Mesenchymal stem cell (in vitro differentiated cells and primary cell): ENCODE measurements at regions not wholly inside any gene's neighbourhood (a gene's known extent, or its start where the extent isn't known, plus 50 kb on each side); places are given as distances from the start of the nearest gene placed in this dataset.

ENCODE experiments used
- DNase-seq: peaks from one replicate; pipeline ENCODE4 v3.0.0-alpha.2; 2013
- H2AFZ ChIP-seq: one replicate; pipeline ENCODE4 v1.6.1; 2013; ENCODE audit warnings: low read depth, mild to moderate bottlenecking, control low read depth, inconsistent platforms, low read length, moderate library complexity
- H2AK5ac ChIP-seq: 2 replicates; pipeline ENCODE4 v1.6.1; 2013; ENCODE audit warnings: low read length, moderate library complexity, mild to moderate bottlenecking, inconsistent platforms; ENCODE audit not compliant: severe bottlenecking
- H2BK120ac ChIP-seq: one replicate; pipeline ENCODE4 v1.6.1; 2013; ENCODE audit warnings: low read depth, mild to moderate bottlenecking, inconsistent platforms, low read length, moderate library complexity
- H2BK12ac ChIP-seq, 2 experiments: one replicate each; pipeline ENCODE4 v1.6.1; 2013; ENCODE audit warnings: inconsistent platforms in 2 of 2, low read length in 2 of 2, mild to moderate bottlenecking in 2 of 2, moderate library complexity in 2 of 2, control low read depth in 1 of 2
- H2BK15ac ChIP-seq: one replicate; pipeline ENCODE4 v1.6.1; 2013; ENCODE audit warnings: mild to moderate bottlenecking, low read depth, inconsistent platforms; ENCODE audit not compliant: poor library complexity, severe bottlenecking
- H2BK5ac ChIP-seq: 2 replicates; pipeline ENCODE4 v1.6.1; 2013; ENCODE audit warnings: low read depth, mild to moderate bottlenecking, low read length, control low read depth, inconsistent platforms; ENCODE audit not compliant: poor library complexity, severe bottlenecking
- H3K14ac ChIP-seq, 2 experiments: one replicate each; pipeline ENCODE4 v1.6.1; 2013; ENCODE audit warnings: inconsistent platforms in 2 of 2, low read length in 2 of 2, control low read depth in 1 of 2, mild to moderate bottlenecking in 1 of 2, moderate library complexity in 1 of 2
- H3K18ac ChIP-seq, 2 experiments: one replicate each; pipeline ENCODE4 v1.6.1; 2013; ENCODE audit warnings: inconsistent platforms in 2 of 2, low read length in 2 of 2, control low read depth in 1 of 2, low read depth in 1 of 2, mild to moderate bottlenecking in 1 of 2
- H3K23ac ChIP-seq, 2 experiments: one replicate each; pipeline ENCODE4 v1.6.1; 2013; ENCODE audit warnings: inconsistent platforms in 2 of 2, low read length in 2 of 2, mild to moderate bottlenecking in 2 of 2, moderate library complexity in 2 of 2, control low read depth in 1 of 2
- H3K27ac ChIP-seq: 2 replicates; pipeline ENCODE4 v1.5.1; 2013; ENCODE audit warnings: mild to moderate bottlenecking, moderate library complexity, low read length, control low read depth, inconsistent platforms; ENCODE audit not compliant: poor library complexity, severe bottlenecking
- H3K27me3 ChIP-seq, 2 experiments: 2 replicates each; pipeline versions ENCODE4 v1.6.1 to v1.7.0; 2013; ENCODE audit warnings: low read length in 2 of 2, mild to moderate bottlenecking in 2 of 2, moderate library complexity in 2 of 2, control low read depth in 1 of 2, inconsistent platforms in 1 of 2; ENCODE audit not compliant: control insufficient read depth in 1 of 2, insufficient read depth in 1 of 2
- H3K36me3 ChIP-seq, 2 experiments: 2 replicates each; pipeline versions ENCODE4 v1.6.1 to v1.7.0; 2013; ENCODE audit warnings: low read length in 2 of 2, control low read depth in 1 of 2, inconsistent platforms in 1 of 2, low read depth in 1 of 2, mild to moderate bottlenecking in 1 of 2; ENCODE audit not compliant: insufficient read depth in 2 of 2, control insufficient read depth in 1 of 2
- H3K4ac ChIP-seq, 2 experiments: one replicate each; pipeline ENCODE4 v1.6.1; 2013; ENCODE audit warnings: inconsistent platforms in 2 of 2, low read length in 2 of 2, mild to moderate bottlenecking in 2 of 2, moderate library complexity in 2 of 2, control low read depth in 1 of 2, low read depth in 1 of 2
- H3K4me1 ChIP-seq: 2 replicates; pipeline ENCODE4 v1.6.1; 2013; ENCODE audit warnings: low read depth, low read length, control low read depth; ENCODE audit not compliant: control insufficient read depth, insufficient read depth
- H3K4me2 ChIP-seq: 2 replicates; pipeline ENCODE4 v1.6.1; 2013; ENCODE audit warnings: low read length, mild to moderate bottlenecking, inconsistent platforms; ENCODE audit not compliant: poor library complexity, severe bottlenecking
- H3K4me3 ChIP-seq, 2 experiments: 2 replicates each; pipeline versions ENCODE4 v1.5.1 to v1.7.0; 2013; ENCODE audit warnings: low read length in 2 of 2, mild to moderate bottlenecking in 2 of 2, control low read depth in 1 of 2, low read depth in 1 of 2; ENCODE audit not compliant: insufficient read depth in 1 of 2
- H3K79me1 ChIP-seq: replicated peaks from 2 replicates; pipeline ENCODE4 v1.6.1; 2013; ENCODE audit warnings: mild to moderate bottlenecking, control low read depth, low read length, inconsistent platforms; ENCODE audit not compliant: poor library complexity, severe bottlenecking
- H3K9ac ChIP-seq: 2 replicates; pipeline ENCODE4 v1.7.0; 2013; ENCODE audit warnings: mild to moderate bottlenecking, low read length, moderate library complexity
- H3K9me3 ChIP-seq: 2 replicates; pipeline ENCODE4 v1.7.0; 2013; ENCODE audit warnings: mild to moderate bottlenecking, low read length; ENCODE audit not compliant: control insufficient read depth
- H4K8ac ChIP-seq: one replicate; pipeline ENCODE4 v1.6.1; 2013; ENCODE audit warnings: inconsistent platforms, mild to moderate bottlenecking, low read length, moderate library complexity
- H4K91ac ChIP-seq: one replicate; pipeline ENCODE4 v1.6.1; 2013; ENCODE audit warnings: mild to moderate bottlenecking, low read length, inconsistent platforms
- WGBS: methylation state at CpG from one replicate; pipeline ENCODE4 v1.1.7; 2013; ENCODE audit warnings: mixed read lengths; 5-methylcytosine and 5-hydroxymethylcytosine counted together

DNA sequence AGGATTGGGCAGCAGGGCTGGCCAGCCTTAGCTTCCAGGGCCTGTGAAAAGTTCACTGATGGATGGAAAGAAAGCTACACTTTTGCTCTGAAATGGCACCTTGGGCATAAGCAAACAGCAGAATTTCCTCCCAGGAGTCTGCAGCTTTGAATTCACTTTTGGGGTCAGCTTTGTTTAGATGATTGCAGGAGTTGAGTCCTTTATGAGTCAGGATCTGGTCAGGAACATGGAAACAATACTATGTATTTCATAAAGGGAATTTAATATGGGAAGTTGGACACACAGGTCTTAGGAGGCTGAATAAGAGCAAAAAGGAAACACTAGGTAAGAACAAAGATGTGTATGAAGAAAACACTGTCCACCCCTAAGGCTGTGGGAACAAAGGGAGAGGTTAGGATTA, 345.3 kb downstream of the TSN start:
- no peak overlapping the region for H3K18ac ChIP-seq
- no peaks in the 10 kb centered on the region for H3K36me3 ChIP-seq
- H3K79me1 ChIP-seq: no peaks in the 10 kb centered on the region
- H3K4me1 ChIP-seq: no peaks in the 10 kb centered on the region
- no peak overlapping the region for H2BK15ac ChIP-seq
- no peak overlapping the region for H2BK120ac ChIP-seq
- H3K14ac ChIP-seq: no peak overlapping the region
- H3K9ac ChIP-seq: no peak overlapping the region
- H3K4me3 ChIP-seq: no peak overlapping the region
- no peak overlapping the region for H3K4ac ChIP-seq
- no peak overlapping the region for H2BK12ac ChIP-seq
- no peak overlapping the region for H2AFZ ChIP-seq
- no peak for DNase-seq
- no peaks in the 10 kb centered on the region for H3K27me3 ChIP-seq
- no peak overlapping the region for H4K91ac ChIP-seq
- H3K23ac ChIP-seq: no peak overlapping the region
- no peaks in the 10 kb centered on the region for H3K9me3 ChIP-seq
- no peak overlapping the region for H4K8ac ChIP-seq
- H3K27ac ChIP-seq: no peak overlapping the region
- no peak overlapping the region for H3K4me2 ChIP-seq
- no peak overlapping the region for H2AK5ac ChIP-seq
- H2BK5ac ChIP-seq: no peak overlapping the region

DNA sequence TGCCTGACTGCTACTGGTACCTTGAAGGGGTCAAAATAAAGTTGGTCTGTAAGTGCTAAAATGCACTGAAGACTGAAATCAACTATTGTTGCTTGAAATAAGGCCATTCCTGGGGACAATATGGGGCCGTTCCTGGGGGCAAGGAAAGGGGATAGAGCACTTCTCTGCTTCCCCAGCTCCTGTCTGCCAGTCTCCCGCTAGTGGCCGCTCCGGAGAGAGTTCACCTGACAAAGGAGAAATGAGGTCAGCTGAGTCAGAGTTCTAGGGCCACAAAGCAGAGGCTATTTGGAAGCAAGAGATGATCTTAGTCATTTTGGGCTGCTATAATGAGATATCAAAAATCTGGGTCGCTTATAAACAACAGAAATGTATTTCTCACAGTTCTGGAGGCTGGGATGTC, 345.9 kb downstream of the TSN start:
- H3K4me2 ChIP-seq: no peak overlapping the region
- no peaks in the 10 kb centered on the region for H3K27me3 ChIP-seq
- H3K23ac ChIP-seq: no peak overlapping the region
- no peaks in the 10 kb centered on the region for H3K79me1 ChIP-seq
- no peak overlapping the region for H2BK5ac ChIP-seq
- H3K9ac ChIP-seq: no peak overlapping the region
- no peak overlapping the region for H2AFZ ChIP-seq
- H3K27ac ChIP-seq: no peak overlapping the region
- no peak overlapping the region for H3K14ac ChIP-seq
- H3K4me3 ChIP-seq: no peak overlapping the region
- no peak overlapping the region for H2BK12ac ChIP-seq
- H4K91ac ChIP-seq: no peak overlapping the region
- no peak overlapping the region for H3K4ac ChIP-seq
- 52% methylated on average over 5 of the region's 5 CpGs for WGBS
- H4K8ac ChIP-seq: no peak overlapping the region
- no peak overlapping the region for H2BK15ac ChIP-seq
- no peak overlapping the region for H3K18ac ChIP-seq
- no peak overlapping the region for H2BK120ac ChIP-seq
- no peaks in the 10 kb centered on the region for H3K9me3 ChIP-seq
- no peak for DNase-seq
- no peaks in the 10 kb centered on the region for H3K4me1 ChIP-seq
- no peaks in the 10 kb centered on the region for H3K36me3 ChIP-seq
- no peak overlapping the region for H2AK5ac ChIP-seq

DNA sequence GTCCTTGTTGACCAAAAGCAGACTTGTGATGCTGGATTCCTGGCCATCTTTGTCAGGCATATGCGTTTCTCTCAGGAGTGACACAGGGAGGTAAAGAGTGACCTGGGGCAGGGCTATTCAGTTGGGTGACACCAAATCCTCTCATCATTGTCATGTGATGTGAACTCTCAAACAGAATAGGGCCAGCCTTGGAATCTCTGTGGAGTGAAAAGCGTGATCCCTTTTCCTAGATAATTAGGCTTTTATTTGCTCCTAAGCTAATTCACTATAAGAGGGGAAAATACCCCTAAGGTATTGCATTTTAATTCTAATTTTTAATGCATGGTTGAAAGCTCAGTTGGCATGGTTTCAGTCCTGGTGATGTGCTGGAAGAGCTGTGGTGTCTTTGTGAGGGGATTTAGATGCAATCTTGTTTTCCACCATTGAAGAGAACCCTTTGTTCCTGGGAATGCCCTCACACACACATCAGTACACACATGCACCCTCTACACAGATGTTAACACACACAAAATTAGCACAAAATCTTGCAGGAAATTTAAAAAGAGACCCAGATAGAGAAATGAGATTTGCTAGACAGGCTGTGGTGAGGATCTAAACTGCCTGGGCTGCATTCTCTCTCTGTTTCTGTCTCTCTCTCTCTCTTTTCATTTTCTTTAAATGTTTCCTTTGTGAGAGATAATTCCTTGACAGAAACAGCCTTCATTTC, 349.9 kb downstream of the TSN start:
- DNase-seq: no peak
- H3K9ac ChIP-seq: no peak overlapping the region
- peaks cover 0 to 8% of the 10 kb centered on the region in 2 experiments for H3K27me3 ChIP-seq
- H4K91ac ChIP-seq: no peak overlapping the region
- H3K4me3 ChIP-seq: no peak overlapping the region
- H3K79me1 ChIP-seq: no peaks in the 10 kb centered on the region
- H4K8ac ChIP-seq: no peak overlapping the region
- H2BK15ac ChIP-seq: no peak overlapping the region
- H2AFZ ChIP-seq: no peak overlapping the region
- no peak overlapping the region for H2BK120ac ChIP-seq
- no peak overlapping the region for H3K27ac ChIP-seq
- no peak overlapping the region for H3K23ac ChIP-seq
- no peaks in the 10 kb centered on the region for H3K9me3 ChIP-seq
- no peak overlapping the region for H2BK5ac ChIP-seq
- no peak overlapping the region for H2AK5ac ChIP-seq
- no peak overlapping the region for H3K4me2 ChIP-seq
- H3K36me3 ChIP-seq: no peaks in the 10 kb centered on the region
- no peak overlapping the region for H3K18ac ChIP-seq
- H3K14ac ChIP-seq: peak overlapping the region in 1 of 2 experiments; percentile 21
- 56% methylated on average over 1 of the region's 2 CpGs for WGBS
- H2BK12ac ChIP-seq: no peak overlapping the region
- H3K4ac ChIP-seq: no peak overlapping the region
- no peaks in the 10 kb centered on the region for H3K4me1 ChIP-seq

DNA sequence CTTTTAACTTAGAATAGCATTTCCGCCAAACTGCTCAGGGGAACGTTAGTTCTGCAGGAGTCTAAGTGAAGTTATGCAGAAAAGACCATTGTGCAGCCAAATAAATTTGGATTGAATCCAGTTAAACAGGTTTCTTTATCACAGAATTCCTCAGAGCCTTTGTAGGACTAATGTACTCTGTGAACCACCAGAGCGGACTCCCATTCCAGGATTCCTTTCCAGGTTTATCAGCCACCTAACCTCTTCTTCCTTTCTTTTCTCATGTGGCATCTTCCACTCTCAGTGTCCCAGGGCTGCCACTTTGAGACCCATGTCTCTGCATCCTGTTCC, 350.4 kb downstream of the TSN start:
- H3K79me1 ChIP-seq: no peaks in the 10 kb centered on the region
- 93% methylated on average over 1 of the region's 3 CpGs for WGBS
- H4K8ac ChIP-seq: no peak overlapping the region
- H2BK12ac ChIP-seq: no peak overlapping the region
- H4K91ac ChIP-seq: no peak overlapping the region
- no peak for DNase-seq
- no peak overlapping the region for H2BK5ac ChIP-seq
- H3K4me3 ChIP-seq: no peak overlapping the region
- no peak overlapping the region for H3K23ac ChIP-seq
- H2AFZ ChIP-seq: no peak overlapping the region
- no peak overlapping the region for H2AK5ac ChIP-seq
- no peak overlapping the region for H3K18ac ChIP-seq
- H3K27me3 ChIP-seq: peaks cover 0 to 8% of the 10 kb centered on the region in 2 experiments
- H3K36me3 ChIP-seq: no peaks in the 10 kb centered on the region
- H3K14ac ChIP-seq: no peak overlapping the region
- H2BK15ac ChIP-seq: no peak overlapping the region
- H3K9me3 ChIP-seq: no peaks in the 10 kb centered on the region
- no peaks in the 10 kb centered on the region for H3K4me1 ChIP-seq
- no peak overlapping the region for H3K4me2 ChIP-seq
- no peak overlapping the region for H3K27ac ChIP-seq
- H3K9ac ChIP-seq: no peak overlapping the region
- H2BK120ac ChIP-seq: no peak overlapping the region
- H3K4ac ChIP-seq: no peak overlapping the region
